HUDEP-2 (cell line): ENCODE measurements at regions not wholly inside any gene's neighbourhood (a gene's known extent, or its start where the extent isn't known, plus 50 kb on each side); places are given as distances from the start of the nearest gene placed in this dataset.

Source experiments
- DNase-seq, 76 experiments: peaks; one replicate each; lab custom pipeline; 2025; ENCODE audit not compliant: unreplicated experiment in 76 of 76; lab: John Stamatoyannopoulos, UW

- no peak for DNase-seq
Observed at GRCh38 chr4:41425650-41426049, 112.3 kb upstream of the LIMCH1 start.

GRCh38 chr4:41426539-41426938 lies 111.4 kb upstream of the LIMCH1 start:
- no peak for DNase-seq

DNA sequence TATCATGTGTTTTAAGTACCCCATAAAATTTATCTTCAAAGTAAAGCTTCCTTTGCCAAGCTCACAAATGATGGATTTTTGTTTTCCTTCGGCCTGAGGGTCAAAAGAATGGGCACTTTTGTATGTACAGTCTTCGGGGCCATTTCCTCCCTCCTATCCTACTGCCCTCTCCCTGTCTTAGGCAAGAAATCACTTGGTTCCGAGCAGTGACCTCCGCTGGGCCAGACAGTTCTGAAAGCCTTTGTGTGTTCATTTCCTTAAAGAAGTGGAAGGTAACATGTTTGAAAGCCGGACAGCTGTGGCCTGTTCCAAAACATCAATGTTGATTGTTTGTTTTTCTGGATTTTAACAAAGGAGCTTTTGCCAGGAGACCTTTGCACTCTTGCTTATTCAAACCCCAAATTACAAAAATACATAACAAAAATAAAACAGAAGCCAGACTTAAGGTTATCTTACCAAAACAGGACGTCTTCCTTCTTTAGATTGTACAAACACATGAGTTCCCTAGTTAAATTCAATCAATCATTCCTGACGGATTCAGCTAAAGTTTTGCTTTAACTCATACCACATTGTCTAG lies 110.6 kb upstream of the LIMCH1 start:
- no peak for DNase-seq

- no peak for DNase-seq
Observed at GRCh38 chr4:41427931-41428600, 109.9 kb upstream of the LIMCH1 start.

- DNase-seq: no peak
Observed at GRCh38 chr4:41428601-41429279, 109.2 kb upstream of the LIMCH1 start.

DNA sequence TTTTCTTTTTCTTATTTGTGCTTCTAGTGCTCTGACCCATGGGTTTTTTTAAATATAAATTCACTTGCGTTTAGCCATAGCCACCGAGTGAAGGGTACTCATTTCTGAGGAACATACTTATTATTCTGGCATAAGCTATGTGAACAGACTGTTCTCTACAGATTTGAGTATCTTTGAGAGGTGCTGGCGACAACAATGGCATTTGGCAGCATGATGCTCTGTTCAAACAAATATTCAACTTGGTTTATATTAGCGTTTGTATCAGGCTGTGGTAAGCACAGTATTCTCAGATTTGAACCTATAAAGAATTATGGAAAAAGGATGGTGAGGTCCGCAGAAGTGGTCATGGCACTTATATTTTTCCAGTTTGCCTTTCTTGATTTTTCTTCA lies 108.7 kb upstream of the LIMCH1 start:
- DNase-seq: no peak

GRCh38 chr4:41430792-41431191 lies 107.2 kb upstream of the LIMCH1 start:
- no peak for DNase-seq

GRCh38 chr4:41431276-41431675 lies 106.7 kb upstream of the LIMCH1 start:
- no peak for DNase-seq

DNA sequence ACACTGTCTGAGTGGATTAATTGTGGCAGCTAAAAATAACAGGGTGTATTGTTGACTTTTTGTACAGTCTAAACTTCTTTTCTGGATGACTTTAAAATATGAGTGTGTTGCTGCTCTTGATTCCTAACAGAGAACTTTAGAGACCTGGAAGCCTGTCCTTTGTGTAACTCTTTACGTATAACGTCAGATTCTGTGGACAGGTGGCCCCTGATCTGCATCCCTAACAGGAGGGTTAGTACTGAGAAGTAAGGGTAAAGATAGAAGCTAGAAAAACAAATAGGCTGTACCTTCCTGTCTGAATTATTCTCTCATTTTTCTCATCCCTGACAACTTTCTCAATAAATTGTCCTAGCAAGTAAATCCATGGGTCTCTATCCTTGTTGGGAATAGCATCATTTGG lies 105.7 kb upstream of the LIMCH1 start:
- DNase-seq: no peak

DNA sequence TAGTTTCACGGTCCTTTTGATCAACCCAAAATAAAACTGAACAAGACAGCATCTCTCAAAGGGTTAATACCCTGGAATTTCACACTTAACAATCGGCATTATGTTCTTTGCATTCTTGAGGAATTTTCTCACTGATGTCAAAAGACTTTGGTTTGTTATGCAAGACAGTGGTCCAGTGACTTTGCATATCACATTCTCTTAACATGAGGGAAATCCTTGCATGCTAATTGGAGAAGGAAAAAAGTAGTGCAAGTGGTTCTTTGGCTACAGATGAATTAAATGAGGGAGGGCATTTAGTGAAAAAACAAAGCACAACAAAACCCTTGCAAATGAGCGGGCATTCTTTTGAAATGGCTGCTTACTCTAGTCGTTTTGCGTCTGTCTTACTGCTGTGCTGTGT lies 105.1 kb upstream of the LIMCH1 start:
- no peak for DNase-seq

DNA sequence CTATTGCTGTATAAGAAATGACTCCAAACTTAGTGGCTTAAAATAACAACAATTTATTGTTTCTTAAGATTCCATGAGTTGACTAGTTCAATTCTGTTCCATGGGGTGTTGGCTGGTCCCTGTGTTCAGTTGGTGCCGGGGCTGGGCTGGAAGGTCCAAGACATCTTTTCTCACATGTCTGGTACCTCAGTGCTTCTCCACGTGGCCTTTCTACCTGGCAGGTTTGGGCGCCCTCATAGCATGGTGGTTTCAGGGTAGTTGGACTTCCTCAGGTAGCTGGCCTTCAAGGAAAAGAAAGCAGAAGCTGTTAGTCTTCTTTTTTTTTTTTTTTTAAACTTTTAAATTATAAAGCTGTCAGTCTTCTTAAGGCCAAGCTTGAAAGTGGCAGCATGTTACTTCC lies 104.6 kb upstream of the LIMCH1 start:
- no peak for DNase-seq

DNA sequence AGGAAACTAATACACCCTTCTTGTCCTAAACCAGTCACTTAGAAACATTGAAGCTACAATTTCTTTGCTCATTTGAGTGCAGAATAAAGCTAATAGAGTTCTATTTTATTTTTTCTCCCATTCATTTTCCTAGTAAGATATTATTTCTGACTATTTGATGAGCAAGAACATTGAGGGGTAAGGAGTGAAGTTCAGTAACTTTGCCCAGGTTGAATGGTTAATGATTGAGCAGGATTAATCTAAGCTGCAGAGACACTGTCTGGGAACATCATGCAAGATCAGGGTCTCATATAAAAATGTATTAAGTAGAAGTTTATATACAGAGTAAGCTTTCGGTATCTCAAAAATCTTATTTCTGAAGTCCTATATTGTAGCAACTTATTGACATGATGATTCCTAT lies 102.4 kb upstream of the LIMCH1 start:
- DNase-seq: no peak

- no peak for DNase-seq
Observed at GRCh38 chr4:41436419-41436818, 101.5 kb upstream of the LIMCH1 start.

- no peak for DNase-seq
Observed at GRCh38 chr4:41437111-41437536, 100.8 kb upstream of the LIMCH1 start.

DNA sequence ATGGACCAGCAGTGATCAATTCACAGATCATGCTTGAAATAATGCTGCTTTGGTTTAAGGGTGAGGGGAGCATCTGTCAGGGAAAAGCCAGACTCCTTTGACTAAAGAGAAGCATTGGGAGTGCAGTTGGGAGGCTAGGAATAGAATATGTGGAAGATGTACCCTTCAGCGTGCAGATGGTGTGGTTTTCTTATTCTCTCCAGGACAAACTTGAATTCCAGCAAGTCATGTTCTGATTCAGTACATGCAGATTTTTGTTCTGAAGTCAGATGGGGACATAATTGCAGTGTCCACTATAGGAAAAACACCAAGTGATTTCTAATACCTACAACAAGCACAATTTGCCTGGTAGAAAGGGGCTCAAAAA lies 99.0 kb upstream of the LIMCH1 start:
- no peak for DNase-seq

DNA sequence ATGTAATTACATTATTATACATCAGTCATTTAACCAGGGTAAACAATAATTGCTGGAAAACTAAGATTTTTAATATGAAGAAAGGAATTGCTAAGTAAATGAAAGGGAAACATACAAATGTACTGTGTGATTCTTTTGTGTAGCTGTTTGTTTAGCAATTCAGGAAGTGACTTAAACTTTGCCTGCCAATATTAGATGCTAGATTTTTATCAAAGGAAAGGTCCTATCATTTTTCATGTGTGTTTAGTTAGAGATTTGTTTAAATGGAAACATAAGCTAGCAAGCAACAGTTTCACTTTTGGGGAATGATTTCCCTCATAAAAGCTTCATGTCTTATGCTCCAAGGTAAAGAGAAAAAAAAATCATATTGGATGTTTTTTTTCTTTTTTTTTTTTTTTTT lies 95.1 kb upstream of the LIMCH1 start:
- no peak for DNase-seq

- no peak for DNase-seq
Observed at GRCh38 chr4:41443340-41444079, 94.4 kb upstream of the LIMCH1 start.

DNA sequence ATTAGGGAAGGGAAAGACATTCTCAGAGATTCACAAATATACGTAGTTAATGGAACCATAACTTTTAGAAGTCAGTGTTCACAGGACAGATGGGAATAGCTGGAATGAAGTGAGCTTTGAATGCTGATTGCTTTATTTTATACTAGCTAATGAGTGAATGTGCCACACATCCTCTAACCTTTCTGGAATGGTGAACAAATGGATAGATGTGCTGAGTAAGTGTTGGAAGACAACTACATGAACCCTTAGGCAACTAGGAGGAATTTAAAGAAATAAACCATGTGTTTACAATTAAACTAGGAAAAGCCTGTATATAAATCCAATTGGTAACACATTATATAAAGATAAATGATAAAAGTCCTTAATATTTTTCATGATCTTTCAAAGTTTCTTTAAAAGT lies 91.6 kb upstream of the LIMCH1 start:
- no peak for DNase-seq

DNA sequence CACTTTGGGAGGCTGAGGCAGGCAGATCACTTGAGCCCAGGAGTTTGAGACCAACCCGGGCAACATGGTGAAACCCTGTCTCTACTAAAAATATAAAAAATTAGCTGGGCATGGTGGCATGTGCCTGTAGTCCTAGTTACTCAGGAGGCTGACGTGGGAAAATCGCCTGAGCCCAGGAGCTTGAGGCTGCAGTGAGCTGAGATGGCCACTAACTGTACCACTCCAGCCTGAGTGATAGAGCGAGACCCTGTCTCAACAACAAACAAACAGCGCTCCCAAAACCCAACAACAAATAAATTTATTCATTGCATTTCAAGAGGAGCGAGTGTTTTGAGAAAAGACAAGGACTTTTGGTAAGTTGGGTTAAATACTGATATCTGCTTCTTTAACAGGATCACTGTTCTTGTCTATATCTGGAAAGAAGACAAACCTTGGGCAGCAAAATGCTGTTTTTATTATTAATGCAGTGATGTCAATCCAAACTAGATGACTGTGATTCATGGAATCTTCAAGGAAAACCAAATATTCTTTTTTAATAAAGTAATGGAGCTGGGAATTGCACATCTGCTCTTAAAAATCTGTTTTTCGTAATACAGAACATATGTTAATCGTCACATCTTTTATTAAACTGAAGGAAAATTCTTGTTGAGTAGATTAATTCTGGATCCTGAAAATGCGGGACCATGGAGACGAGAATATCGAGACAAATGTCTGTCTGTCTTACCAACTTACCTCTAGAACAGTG lies 90.8 kb upstream of the LIMCH1 start:
- DNase-seq: no peak

DNA sequence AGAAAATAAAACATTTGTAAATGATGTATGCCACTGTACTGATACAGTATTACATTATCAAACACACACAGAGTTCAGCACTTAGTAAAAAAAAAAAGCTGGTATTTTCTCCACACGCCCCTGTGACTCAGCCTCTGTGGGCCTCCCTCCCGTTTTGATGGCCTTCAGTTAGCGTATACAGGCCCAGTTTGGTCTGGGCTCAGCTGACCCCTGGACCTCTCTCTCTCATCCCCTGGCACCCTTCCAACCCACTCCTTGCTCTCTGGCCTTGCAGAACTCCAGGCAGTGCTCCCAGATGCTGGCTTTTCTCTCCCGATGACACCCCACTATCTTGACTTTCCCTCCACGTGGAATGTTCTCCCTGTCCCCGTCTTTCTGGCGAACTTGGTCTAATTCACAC lies 89.0 kb upstream of the LIMCH1 start:
- DNase-seq: no peak

GRCh38 chr4:41451961-41452360 lies 86.0 kb upstream of the LIMCH1 start:
- no peak for DNase-seq
